Neuronal stem cell (in vitro differentiated cells): ENCODE measurements at regions not wholly inside any gene's neighbourhood (a gene's known extent, or its start where the extent isn't known, plus 50 kb on each side); places are given as distances from the start of the nearest gene placed in this dataset.
A peak's percentile ranks its signal among the peaks of the same experiment; 100 is the strongest.

Source experiments
- DNase-seq: peaks from one replicate; pipeline ENCODE4 v3.0.0-alpha.2; 2013; ENCODE audit warnings: low spot score
- H2AFZ ChIP-seq: one replicate; pipeline ENCODE4 v1.6.1; 2013; ENCODE audit warnings: mild to moderate bottlenecking, low read length, inconsistent platforms
- H2AK5ac ChIP-seq: 2 replicates; pipeline ENCODE4 v1.6.1; 2013; ENCODE audit warnings: low read depth, mild to moderate bottlenecking, inconsistent platforms, low read length, moderate library complexity, mixed read lengths
- H2BK120ac ChIP-seq: 2 replicates; pipeline ENCODE4 v1.6.1; 2013; ENCODE audit warnings: low read depth, mild to moderate bottlenecking, inconsistent platforms, low read length, moderate library complexity, mixed read lengths
- H2BK12ac ChIP-seq: one replicate; pipeline ENCODE4 v1.6.1; 2013; ENCODE audit warnings: low read length, inconsistent platforms
- H2BK15ac ChIP-seq: 2 replicates; pipeline ENCODE4 v1.6.1; 2013; ENCODE audit warnings: mild to moderate bottlenecking, low read length, inconsistent platforms, mixed read lengths
- H2BK5ac ChIP-seq: one replicate; pipeline ENCODE4 v1.6.1; 2013; ENCODE audit warnings: inconsistent platforms, mild to moderate bottlenecking, low read length, moderate library complexity
- H3K14ac ChIP-seq: one replicate; pipeline ENCODE4 v1.6.1; 2013; ENCODE audit warnings: low read length, inconsistent platforms
- H3K18ac ChIP-seq: 2 replicates; pipeline ENCODE4 v1.6.1; 2013; ENCODE audit warnings: low read length, inconsistent platforms
- H3K23ac ChIP-seq: 2 replicates; pipeline ENCODE4 v1.6.1; 2013; ENCODE audit warnings: low read depth, mild to moderate bottlenecking, mixed read lengths, low read length, inconsistent platforms; ENCODE audit not compliant: poor library complexity
- H3K27ac ChIP-seq: replicated peaks from 3 replicates; pipeline ENCODE4 v1.5.1; 2013; ENCODE audit warnings: low read length, inconsistent platforms
- H3K27me3 ChIP-seq, 3 experiments: 2 replicates each; pipeline ENCODE4 v1.6.1; 2013; ENCODE audit warnings: low read length in 3 of 3, mild to moderate bottlenecking in 2 of 3, inconsistent platforms in 1 of 3, low read depth in 1 of 3, mixed read lengths in 1 of 3, moderate library complexity in 1 of 3; ENCODE audit not compliant: control insufficient read depth in 3 of 3, insufficient read depth in 3 of 3
- H3K36me3 ChIP-seq, 2 donors: replicated peaks in 1 of 2; 2 replicates each; pipeline ENCODE4 v1.6.1; 2013; ENCODE audit warnings: low read length in 2 of 2; ENCODE audit not compliant: control insufficient read depth in 2 of 2, insufficient read depth in 2 of 2
- H3K4ac ChIP-seq: 2 replicates; pipeline ENCODE4 v1.6.1; 2013; ENCODE audit warnings: inconsistent platforms, mild to moderate bottlenecking, low read length, moderate library complexity
- H3K4me1 ChIP-seq, 2 donors: 1 replicate in 1 of 2; 2 replicates in 1 of 2; pipeline ENCODE4 v1.6.1; 2013; ENCODE audit warnings: low read length in 2 of 2, low read depth in 1 of 2; ENCODE audit not compliant: control insufficient read depth in 2 of 2, insufficient read depth in 1 of 2
- H3K4me2 ChIP-seq: one replicate; pipeline ENCODE4 v1.6.1; 2013; ENCODE audit warnings: mild to moderate bottlenecking, low read length, inconsistent platforms; ENCODE audit not compliant: insufficient read depth, poor library complexity, severe bottlenecking
- H3K4me3 ChIP-seq, 2 donors: 2 replicates each; pipeline ENCODE4 v1.5.1; 2013; ENCODE audit warnings: low read length in 2 of 2, mild to moderate bottlenecking in 2 of 2, inconsistent platforms in 1 of 2, moderate library complexity in 1 of 2
- H3K79me1 ChIP-seq: one replicate; pipeline ENCODE4 v1.6.1; 2013; ENCODE audit warnings: low read depth, mild to moderate bottlenecking, inconsistent platforms, low read length, moderate library complexity
- H3K9ac ChIP-seq: one replicate; pipeline ENCODE4 v1.6.1; 2013; ENCODE audit warnings: mild to moderate bottlenecking, low read depth, low read length, inconsistent platforms; ENCODE audit not compliant: poor library complexity
- H3K9me3 ChIP-seq, 2 donors: replicated peaks in 1 of 2; 2 replicates each; pipeline versions ENCODE3 to v1.6.1; 2013; ENCODE audit warnings: low read length in 2 of 2, mild to moderate bottlenecking in 2 of 2, inconsistent platforms in 1 of 2, low read depth in 1 of 2, mixed read lengths in 1 of 2, moderate library complexity in 1 of 2; ENCODE audit not compliant: control insufficient read depth in 2 of 2, insufficient read depth in 1 of 2
- H4K8ac ChIP-seq: one replicate; pipeline ENCODE4 v1.6.1; 2013; ENCODE audit warnings: low read depth, mild to moderate bottlenecking, inconsistent platforms, low read length, moderate library complexity
- H4K91ac ChIP-seq: one replicate; pipeline ENCODE4 v1.6.1; 2013; ENCODE audit warnings: low read length, low read depth, mild to moderate bottlenecking, inconsistent platforms; ENCODE audit not compliant: poor library complexity
- WGBS, 2 donors: extraction: QIAGEN DNeasy Blood & Tissue Kit; methylation state at CpG; one replicate each; pipeline ENCODE4 v1.1.7; 2013; ENCODE audit warnings: missing lambda C conversion rate in 2 of 2, mixed read lengths in 1 of 2; ENCODE audit not compliant: insufficient read length in 2 of 2, insufficient replicate concordance in 1 of 2; ENCODE audit errors: extremely low coverage in 2 of 2; 5-methylcytosine and 5-hydroxymethylcytosine counted together

DNA sequence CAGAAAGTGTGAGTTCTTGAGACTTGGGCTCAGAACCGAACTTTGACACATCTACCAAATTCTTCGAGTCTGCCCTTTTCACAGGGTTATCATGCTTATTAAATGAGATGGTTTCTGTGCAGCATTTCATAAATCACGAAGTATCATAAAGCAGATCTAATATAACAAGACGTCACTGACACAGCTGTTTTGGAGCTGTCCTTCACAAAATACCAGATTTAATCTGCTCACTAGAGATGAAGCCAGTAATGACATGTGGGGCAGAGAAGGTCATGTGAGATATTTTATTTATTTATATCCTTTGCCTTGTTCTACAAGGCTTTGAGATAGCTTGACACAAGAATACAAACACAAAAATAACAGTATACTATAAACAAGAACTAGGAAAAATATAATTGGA, 127.0 kb downstream of the RPAP3 start:
- Histone ChIP-seq H2BK5ac (no peak overlapping the region), H4K91ac (no peak overlapping the region), H4K8ac (no peak overlapping the region), H2BK120ac (no peak overlapping the region), H3K4me2 (no peak overlapping the region), H3K9me3 (no peaks in the 10 kb centered on the region), H2AK5ac (no peak overlapping the region), H2AFZ (no peak overlapping the region), H2BK12ac (no peak overlapping the region), H3K79me1 (no peaks in the 10 kb centered on the region), H3K4me1 (peaks cover 10% of the 10 kb centered on the region in 2 donors), H3K9ac (no peak overlapping the region), H3K36me3 (no peaks in the 10 kb centered on the region), H3K4ac (no peak overlapping the region), H3K27me3 (no peaks in the 10 kb centered on the region), H3K23ac (no peak overlapping the region), H3K4me3 (no peak overlapping the region), H3K18ac (no peak overlapping the region), H3K14ac (no peak overlapping the region), H3K27ac (no peak overlapping the region), H2BK15ac (no peak overlapping the region)
- WGBS, 2 donors: no CpG with 5 or more reads among the region's 4 CpGs
- no peak for DNase-seq

DNA sequence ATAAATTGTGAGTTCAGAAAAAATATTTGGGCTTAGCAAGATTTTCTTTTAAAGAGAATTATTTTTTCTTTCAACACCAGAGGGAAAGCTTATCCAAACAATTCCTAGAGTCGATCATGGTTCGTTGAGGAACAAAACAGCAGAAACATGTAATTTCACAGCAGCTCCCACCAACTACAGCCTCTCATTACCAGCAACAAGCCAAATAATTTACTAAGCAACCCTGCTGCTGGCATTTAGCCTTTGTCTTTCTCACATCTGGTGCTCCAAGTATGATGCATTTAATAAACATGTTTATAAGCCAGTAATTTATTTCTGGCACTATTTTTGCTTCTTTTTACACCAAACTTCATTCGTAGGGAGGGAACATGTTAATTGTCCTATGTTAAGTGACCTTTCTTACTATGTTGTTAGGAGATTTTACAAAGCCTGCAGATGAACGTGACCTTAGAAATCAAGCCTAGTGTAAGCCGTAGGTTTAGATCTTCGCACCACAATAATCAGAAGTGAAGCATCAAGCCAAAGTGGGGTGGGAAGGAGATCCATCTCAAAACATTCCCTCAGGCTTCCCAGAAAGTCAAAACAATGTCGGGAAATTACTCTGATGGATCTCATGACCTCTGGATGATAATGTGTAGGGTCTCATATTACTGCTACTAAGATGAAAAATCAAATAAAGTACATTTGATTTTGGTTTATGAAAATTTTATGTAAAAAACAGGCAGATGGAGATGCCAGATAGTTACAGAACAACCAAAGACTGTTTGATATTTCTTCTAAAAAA, 128.4 kb downstream of the RPAP3 start:
- Histone ChIP-seq H4K91ac (no peak overlapping the region), H4K8ac (no peak overlapping the region), H3K27ac (peak overlapping the region; percentile 50), H3K18ac (no peak overlapping the region), H3K4ac (no peak overlapping the region), H3K4me3 (no peak overlapping the region), H3K79me1 (no peaks in the 10 kb centered on the region), H2BK12ac (no peak overlapping the region), H2AFZ (no peak overlapping the region), H2BK5ac (no peak overlapping the region), H3K4me1 (peaks cover 10% of the 10 kb centered on the region in 2 donors), H3K14ac (no peak overlapping the region), H2BK120ac (no peak overlapping the region), H3K4me2 (no peak overlapping the region), H3K9ac (no peak overlapping the region), H3K23ac (no peak overlapping the region), H3K27me3 (no peaks in the 10 kb centered on the region), H2AK5ac (no peak overlapping the region), H2BK15ac (no peak overlapping the region), H3K36me3 (no peaks in the 10 kb centered on the region), H3K9me3 (no peaks in the 10 kb centered on the region)
- no peak for DNase-seq
- WGBS, 2 donors: no CpG with 5 or more reads among the region's 7 CpGs

DNA sequence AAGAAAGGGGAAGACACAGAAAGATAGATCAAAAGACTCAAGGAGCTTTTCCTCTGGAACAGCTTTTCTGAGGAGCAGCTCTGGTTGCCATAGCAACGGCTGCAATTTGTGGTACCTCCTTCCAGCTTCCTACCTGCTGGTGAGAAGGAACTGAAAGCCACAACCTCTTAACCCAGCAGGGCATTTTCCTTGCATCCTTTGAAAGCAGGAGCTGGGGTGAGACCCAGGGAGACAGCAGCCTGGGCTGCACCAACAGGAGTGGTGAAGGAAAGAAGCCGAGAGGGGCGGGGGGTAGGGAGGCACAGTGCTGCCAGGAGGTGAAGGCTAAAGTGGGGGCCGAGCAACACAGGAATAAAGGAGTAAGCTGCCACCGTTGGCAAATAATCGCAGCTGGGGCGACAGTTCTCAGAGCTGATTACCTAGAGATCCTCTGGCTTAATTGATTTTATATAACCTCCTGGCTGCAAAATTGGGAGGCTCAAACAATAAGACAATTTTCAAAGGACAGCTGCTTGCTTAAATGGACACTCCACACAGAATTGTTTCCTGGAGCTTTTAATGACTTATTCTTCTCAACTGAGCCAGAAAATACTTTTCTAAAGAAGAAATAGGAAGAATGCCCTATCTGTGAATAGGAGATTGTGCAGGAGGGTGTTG, 129.4 kb downstream of the RPAP3 start:
- Histone ChIP-seq H3K9ac (no peak overlapping the region), H3K9me3 (no peaks in the 10 kb centered on the region), H2BK5ac (peak overlapping the region; percentile 80), H4K8ac (no peak overlapping the region), H2BK120ac (no peak overlapping the region), H3K27ac (peak overlapping the region; percentile 91), H3K14ac (no peak overlapping the region), H3K4ac (no peak overlapping the region), H3K4me3 (no peak overlapping the region), H2AFZ (no peak overlapping the region), H3K18ac (peak overlapping the region; percentile 67), H3K36me3 (no peaks in the 10 kb centered on the region), H2BK15ac (no peak overlapping the region), H2BK12ac (no peak overlapping the region), H4K91ac (no peak overlapping the region), H3K4me1 (peaks cover 10% of the 10 kb centered on the region in 2 donors), H3K23ac (no peak overlapping the region), H3K4me2 (peak overlapping the region; percentile 47), H3K79me1 (no peaks in the 10 kb centered on the region), H3K27me3 (no peaks in the 10 kb centered on the region), H2AK5ac (no peak overlapping the region)
- peak; percentile 77 for DNase-seq
- WGBS, 2 donors: no CpG with 5 or more reads among the region's 7 CpGs

DNA sequence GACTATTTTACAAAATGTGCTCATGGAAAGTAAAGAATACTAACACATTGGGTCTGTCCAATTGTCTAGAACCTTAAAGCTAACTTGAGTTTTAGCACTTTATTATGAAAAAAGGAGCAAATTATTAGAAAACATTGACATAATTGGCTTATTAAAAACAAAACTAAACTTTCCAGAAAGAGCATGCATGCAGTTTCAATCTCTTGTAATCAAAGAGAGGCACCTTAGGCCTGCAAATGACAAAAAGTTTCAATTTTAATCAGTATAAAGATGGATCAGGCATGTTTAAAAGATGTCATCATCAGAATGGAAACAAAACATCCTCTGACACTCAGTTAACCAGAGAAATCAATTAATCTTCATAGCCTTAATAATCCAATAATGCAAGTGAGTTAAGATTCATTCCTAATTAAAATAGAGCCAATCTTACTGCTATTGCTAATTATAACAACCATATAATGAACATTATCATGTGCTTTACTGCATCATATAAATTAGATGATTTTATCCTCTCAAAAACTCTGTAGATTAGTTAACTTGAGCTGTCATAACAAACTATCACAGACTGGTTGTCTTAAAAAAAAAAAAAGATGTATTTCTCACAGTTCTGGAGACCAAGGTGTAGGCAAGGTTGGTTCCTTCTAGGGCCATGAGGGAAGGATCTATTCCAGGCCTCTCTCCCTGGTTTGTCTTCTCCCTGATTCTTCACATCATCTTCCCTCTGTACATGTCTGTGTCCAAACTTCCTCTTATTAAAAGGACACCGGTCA, 131.4 kb downstream of the RPAP3 start:
- Histone ChIP-seq H3K9me3 (no peaks in the 10 kb centered on the region), H3K18ac (no peak overlapping the region), H3K4ac (no peak overlapping the region), H3K4me1 (peaks cover 10% of the 10 kb centered on the region in 2 donors), H4K8ac (no peak overlapping the region), H3K9ac (no peak overlapping the region), H3K27ac (no peak overlapping the region), H2BK5ac (no peak overlapping the region), H2AK5ac (no peak overlapping the region), H3K23ac (no peak overlapping the region), H2BK15ac (no peak overlapping the region), H3K27me3 (no peaks in the 10 kb centered on the region), H3K36me3 (no peaks in the 10 kb centered on the region), H2AFZ (no peak overlapping the region), H3K4me3 (no peak overlapping the region), H2BK120ac (no peak overlapping the region), H4K91ac (no peak overlapping the region), H3K4me2 (no peak overlapping the region), H3K79me1 (no peaks in the 10 kb centered on the region), H3K14ac (no peak overlapping the region), H2BK12ac (no peak overlapping the region)
- DNase-seq: no peak
- WGBS, 2 donors: no CpG with 5 or more reads among the region's 1 CpG
